H54 (cell line): ENCODE measurements at regions not wholly inside any gene's neighbourhood (a gene's known extent, or its start where the extent isn't known, plus 50 kb on each side); places are given as distances from the start of the nearest gene placed in this dataset.

Source experiments
- DNase-seq: peaks from one replicate; pipeline ENCODE4 v3.0.0; 2011; ENCODE audit warnings: low spot score, mixed read lengths; ENCODE audit not compliant: insufficient read length
- FAIRE-seq: peaks from 3 replicates; lab custom pipeline; 2011; peaks lifted over from hg19 to GRCh38; lab: Jason Lieb, UNC
- POLR2A ChIP-seq: IDR thresholded peaks from 2 replicates; pipeline ENCODE4 v1.6.1; 2011; ENCODE audit warnings: low read depth, mild to moderate bottlenecking, low read length

GRCh38 chr6:95387845-95388244 is 189.5 kb upstream of the MANEA start:
- no peak for TF ChIP-seq POLR2A
- DNase-seq: no peak
- FAIRE-seq: no peak

DNA sequence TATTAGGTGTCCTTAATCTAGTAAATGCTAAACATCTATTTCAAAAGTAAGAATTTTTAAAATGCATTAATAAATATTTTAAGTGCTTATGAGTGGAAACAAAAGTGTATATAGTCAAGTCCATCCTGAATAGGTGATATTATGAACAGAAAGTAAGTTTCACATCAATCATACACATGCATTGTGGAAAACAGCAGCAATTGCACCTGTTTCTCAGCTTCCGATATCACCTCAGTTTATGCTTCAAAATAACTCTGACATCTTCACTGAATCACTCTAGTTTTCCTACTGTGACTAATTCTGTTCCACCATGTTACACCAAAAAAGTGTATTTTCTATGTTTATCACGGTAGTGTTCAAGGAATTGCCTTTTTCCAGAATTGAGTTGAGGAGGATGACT is 172.6 kb upstream of the MANEA start:
- TF ChIP-seq POLR2A: no peak
- no peak for DNase-seq
- FAIRE-seq: no peak

GRCh38 chr6:95408111-95408510 is 169.2 kb upstream of the MANEA start:
- FAIRE-seq: no peak
- no peak for DNase-seq
- TF ChIP-seq POLR2A: no peak

- no peak for FAIRE-seq
These were observed 167.2 kb upstream of the MANEA start for GRCh38 chr6:95410168-95410567.

DNA sequence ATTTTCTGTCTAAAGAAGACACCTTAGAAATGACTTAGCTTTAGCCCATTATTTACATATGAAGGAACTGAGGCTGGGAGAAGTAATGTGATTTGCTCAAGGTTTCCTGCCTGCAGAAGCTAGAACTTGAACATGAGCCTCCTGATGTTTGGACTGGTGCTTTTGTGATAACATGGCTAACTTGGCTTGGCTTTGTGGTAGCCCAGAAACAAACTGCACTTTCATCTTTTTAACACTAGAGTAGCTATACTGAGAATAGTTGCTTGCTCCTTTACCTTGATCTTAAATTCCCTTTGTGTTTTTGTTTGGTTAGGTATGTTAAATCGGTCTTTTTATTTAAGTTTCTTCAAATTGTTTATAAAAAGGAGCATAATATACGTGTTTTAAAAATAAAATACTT is 163.5 kb upstream of the MANEA start:
- no peak for TF ChIP-seq POLR2A
- no peak for FAIRE-seq
- no peak for DNase-seq

More at GRCh38 chr6:95410168-95410567, 167.2 kb upstream of the MANEA start:
- no peak for TF ChIP-seq POLR2A
- DNase-seq: no peak

DNA sequence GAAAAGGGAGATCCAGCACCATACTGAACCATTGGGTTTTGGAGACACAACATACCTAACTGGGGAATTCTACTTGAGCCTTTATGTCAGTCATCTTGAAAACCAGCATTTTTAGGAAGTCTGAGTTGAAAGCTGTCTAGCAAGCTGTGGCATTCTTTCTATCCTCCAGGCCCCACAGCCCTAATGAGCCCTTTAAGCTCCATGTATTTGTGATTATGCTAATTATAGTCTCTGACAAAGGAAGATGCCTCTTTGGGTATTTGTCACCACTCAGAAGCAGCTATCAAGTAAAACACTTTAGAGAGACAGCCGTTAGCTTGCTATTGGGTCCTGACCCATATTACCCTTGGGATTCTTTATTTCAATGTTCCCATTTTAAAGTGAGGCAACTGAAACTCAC is 159.5 kb upstream of the MANEA start:
- no peak for DNase-seq
- FAIRE-seq: no peak
- no peak for TF ChIP-seq POLR2A

DNA sequence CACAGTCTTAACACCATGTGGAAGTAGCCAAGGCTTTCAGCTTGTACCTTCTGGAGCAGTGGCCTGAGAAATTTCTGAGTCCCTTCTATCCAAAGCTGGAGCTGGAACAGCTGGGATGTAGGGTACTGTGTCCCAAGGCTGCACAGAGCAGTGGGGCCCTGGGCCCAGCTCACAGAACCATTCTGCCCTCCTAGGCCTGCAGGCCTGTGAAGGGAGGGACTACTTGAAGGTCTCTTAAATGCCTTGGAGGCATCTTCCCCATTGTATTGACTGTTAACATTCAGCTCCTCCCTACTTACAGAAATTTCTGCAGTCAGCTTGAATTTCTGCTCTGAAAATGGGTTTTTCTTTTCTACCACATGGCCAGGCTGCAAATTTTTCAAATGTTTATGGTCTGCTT is 156.5 kb upstream of the MANEA start:
- TF ChIP-seq POLR2A: no peak
- FAIRE-seq: no peak
- DNase-seq: no peak

DNA sequence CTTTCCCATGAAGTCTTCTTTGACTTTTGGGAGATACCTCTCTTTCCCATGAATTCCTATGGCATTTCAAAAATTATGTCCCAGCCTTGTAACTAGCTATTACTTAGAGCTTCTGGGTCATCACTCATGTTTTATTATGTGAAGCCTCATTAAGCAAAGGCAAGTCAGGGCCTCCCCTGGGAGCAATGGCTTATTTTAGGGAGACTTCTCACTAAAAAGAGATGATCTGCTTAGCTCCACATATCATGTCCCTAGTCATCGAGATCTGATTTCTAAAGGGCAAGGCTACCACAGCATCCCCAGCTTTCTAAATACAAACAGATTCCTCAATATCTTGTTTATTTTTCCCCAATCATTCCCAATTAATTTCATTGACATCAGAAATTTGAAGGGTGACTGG is 154.0 kb upstream of the MANEA start:
- FAIRE-seq (no peak), DNase-seq (no peak)
- TF ChIP-seq POLR2A: no peak

DNA sequence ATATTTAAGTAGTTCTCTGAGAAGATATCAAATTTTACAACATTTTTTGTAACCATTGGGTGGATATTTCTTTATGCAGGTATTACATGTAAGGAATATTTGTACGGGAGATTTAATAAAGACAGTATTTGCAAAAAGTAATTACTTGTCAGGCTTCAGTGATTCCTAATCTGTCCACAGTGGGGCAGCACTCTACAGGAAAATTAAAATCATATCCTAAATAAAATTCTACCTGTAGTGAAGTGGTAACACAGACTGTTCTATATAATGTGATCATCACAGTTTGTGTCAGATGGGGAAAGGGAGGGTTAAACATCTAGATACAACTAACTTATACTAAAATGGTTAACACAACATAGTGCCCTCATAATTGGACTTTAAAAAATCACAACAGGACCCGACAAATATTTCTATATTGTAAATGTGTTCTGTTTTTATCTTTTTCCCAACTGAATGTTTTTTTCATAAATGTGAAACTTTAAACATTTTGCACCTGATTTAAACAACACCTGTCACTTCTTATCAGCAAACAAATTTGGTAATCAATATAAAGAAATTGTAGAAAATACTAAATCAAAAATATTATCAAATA is 145.6 kb upstream of the MANEA start:
- FAIRE-seq (no peak), DNase-seq (no peak)
- TF ChIP-seq POLR2A: no peak

DNA sequence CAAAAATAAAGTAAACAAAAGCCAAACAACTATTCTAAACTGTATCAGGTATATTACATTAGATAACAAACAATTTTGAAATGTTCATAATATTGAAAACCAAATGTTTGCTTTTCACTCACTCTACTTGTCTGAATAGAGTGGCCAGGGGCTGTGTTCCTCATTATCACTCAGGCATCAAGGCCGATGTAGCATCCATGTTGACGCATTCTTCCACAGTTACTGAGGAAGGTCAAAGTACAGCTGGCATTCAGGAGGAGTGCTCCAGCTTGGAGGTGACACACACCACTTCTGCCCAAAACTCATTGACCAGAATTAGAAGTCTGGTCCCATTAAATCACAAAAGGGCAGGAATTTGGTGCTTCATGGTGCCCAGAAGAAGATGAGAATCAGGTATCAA is 137.6 kb upstream of the MANEA start:
- no peak for TF ChIP-seq POLR2A
- no peak for DNase-seq
- FAIRE-seq: no peak

DNA sequence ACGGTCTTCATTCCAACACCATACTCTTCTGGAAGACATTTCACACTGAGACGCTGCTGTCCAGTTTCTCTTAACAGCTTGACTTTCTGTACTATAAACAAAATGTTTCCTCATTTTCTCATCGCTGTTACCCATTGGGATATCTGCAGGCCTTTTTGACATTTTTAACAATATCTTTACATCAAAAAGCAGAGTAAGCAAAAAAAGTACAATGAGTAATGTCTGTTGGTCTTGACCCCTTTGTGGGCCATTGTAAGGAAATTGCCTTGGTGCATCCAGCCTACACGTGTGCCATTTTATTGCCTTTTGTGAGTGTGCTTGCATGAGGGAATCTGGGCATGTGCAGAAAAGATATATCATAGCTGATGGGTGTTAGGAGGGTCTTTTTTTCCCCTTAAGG is 129.1 kb upstream of the MANEA start:
- no peak for FAIRE-seq

GRCh38 chr6:95469511-95469910 is 107.8 kb upstream of the MANEA start:
- TF ChIP-seq POLR2A: no peak
- DNase-seq: no peak
- FAIRE-seq: no peak

More for the DNA sequence above, 129.1 kb upstream of the MANEA start:
- no peak for DNase-seq
- TF ChIP-seq POLR2A: no peak

DNA sequence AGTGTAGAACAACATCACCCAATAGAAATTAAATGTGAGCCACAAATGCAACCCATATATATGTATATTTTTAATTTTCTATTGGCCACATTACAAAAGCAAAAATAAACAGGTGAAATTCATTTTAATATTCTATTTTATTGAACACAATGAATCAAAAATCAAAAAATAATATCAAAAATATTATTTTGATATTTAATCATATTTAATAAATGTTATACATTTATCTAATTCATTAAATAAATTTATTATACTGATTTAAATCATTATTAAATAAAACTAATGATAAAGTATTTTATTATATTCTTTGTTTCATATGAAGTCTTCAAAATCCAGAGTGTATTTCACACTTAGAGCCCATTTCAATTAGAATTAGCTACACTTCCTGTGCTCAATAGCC is 98.4 kb upstream of the MANEA start:
- no peak for TF ChIP-seq POLR2A
- DNase-seq (no peak), FAIRE-seq (no peak)

DNA sequence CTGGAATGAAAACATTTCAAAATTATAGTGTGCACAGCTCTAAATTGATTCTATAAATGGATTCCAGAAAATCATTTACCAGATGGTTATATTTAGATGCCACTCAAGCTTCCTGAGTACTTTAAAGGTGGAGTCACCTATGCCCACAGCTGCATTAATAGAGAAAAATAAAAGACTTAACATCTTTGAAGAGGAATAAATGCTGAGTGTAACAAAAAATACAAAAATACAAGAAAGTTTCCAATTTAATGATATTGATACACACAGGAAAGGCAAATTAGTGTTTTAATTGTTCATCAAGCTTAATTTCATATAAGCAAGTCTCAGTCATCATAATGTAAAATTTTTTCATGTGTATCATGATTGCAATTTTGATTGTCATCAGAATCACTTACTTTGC is 89.5 kb upstream of the MANEA start:
- no peak for TF ChIP-seq POLR2A
- DNase-seq: no peak
- no peak for FAIRE-seq

DNA sequence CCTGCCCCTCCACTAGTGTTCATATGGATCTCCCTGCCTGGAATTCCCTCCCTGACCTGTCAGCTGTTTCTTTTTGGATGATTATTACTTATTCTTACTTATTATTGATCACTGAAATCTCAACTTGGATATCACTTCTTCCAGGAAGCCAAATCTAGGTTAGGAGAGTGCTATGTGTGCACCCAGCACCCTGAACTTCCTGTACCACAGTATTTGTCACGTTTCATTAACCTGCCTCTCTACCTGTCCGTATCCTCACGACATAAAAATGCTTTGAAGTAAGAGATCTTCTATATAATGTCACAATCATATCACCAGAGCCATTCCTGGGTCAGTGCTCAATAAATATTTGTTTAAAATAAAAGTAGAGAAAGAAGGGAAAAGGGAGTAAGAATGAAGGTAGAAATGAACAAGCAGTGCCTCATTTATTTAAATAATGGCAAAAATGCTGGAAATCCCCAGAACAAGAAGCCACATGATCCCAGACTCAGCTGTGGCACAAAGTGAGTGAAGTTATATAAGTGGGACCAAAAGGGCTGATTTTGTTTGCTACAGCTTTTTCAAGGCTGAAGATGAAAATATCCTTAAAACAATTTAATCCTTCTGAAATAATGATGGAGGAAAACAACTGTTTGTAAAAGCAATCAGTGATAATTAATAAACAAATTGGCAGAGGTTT is 88.0 kb upstream of the MANEA start:
- no peak for TF ChIP-seq POLR2A
- FAIRE-seq (no peak), DNase-seq (no peak)
